GM23248 (cell line): ENCODE measurements at regions not wholly inside any gene's neighbourhood (a gene's known extent, or its start where the extent isn't known, plus 50 kb on each side); places are given as distances from the start of the nearest gene placed in this dataset.

ENCODE experiments used
- DNase-seq: peaks from one replicate; pipeline ENCODE4 v3.0.0-alpha.2; 2015
- H2AFZ ChIP-seq: fragments of 200-600 bp; sonication (generic); 2 replicates; pipeline ENCODE4 v1.6.1; 2016; ENCODE audit warnings: antibody characterized with exemption
- H3F3A ChIP-seq: fragments of 200-600 bp; sonication (generic); 2 replicates; pipeline ENCODE4 v1.6.1; 2016; ENCODE audit warnings: mild to moderate bottlenecking, antibody characterized with exemption, mixed run types; ENCODE audit not compliant: insufficient read depth
- H3K27ac ChIP-seq: fragments of 200-600 bp; sonication (generic); 2 replicates; pipeline ENCODE4 v1.5.1; 2016; ENCODE audit warnings: mild to moderate bottlenecking
- H3K27me3 ChIP-seq: fragments of 200-600 bp; sonication (generic); replicated peaks from 2 replicates; pipeline ENCODE4 v1.6.1; 2016; ENCODE audit warnings: mild to moderate bottlenecking; ENCODE audit not compliant: insufficient read depth
- H3K36me3 ChIP-seq: fragments of 200-600 bp; sonication (generic); 2 replicates; pipeline ENCODE4 v1.6.1; 2016; ENCODE audit warnings: low read depth, mild to moderate bottlenecking
- H3K4me1 ChIP-seq: fragments of 200-600 bp; sonication (generic); 2 replicates; pipeline ENCODE4 v1.6.1; 2016; ENCODE audit warnings: mild to moderate bottlenecking; ENCODE audit not compliant: insufficient read depth
- H3K4me2 ChIP-seq: fragments of 200-600 bp; sonication (generic); one replicate; pipeline ENCODE4 v1.6.1; 2016; ENCODE audit warnings: mild to moderate bottlenecking; ENCODE audit not compliant: unreplicated experiment
- H3K4me3 ChIP-seq: fragments of 200-600 bp; sonication (generic); 2 replicates; pipeline ENCODE4 v1.5.1; 2016; ENCODE audit warnings: mild to moderate bottlenecking
- H3K79me2 ChIP-seq: fragments of 200-600 bp; sonication (generic); 2 replicates; pipeline ENCODE4 v1.6.1; 2016; ENCODE audit warnings: mild to moderate bottlenecking; ENCODE audit not compliant: insufficient read depth
- H3K9ac ChIP-seq: fragments of 200-600 bp; sonication (generic); 2 replicates; pipeline ENCODE4 v1.6.1; 2016; ENCODE audit warnings: mild to moderate bottlenecking
- H3K9me2 ChIP-seq: fragments of 200-600 bp; sonication (generic); 2 replicates; pipeline ENCODE4 v1.6.1; 2016; ENCODE audit warnings: mixed run types, mild to moderate bottlenecking, moderate library complexity; ENCODE audit not compliant: insufficient read depth
- H3K9me3 ChIP-seq: fragments of 200-600 bp; sonication (generic); one replicate; pipeline ENCODE4 v1.6.1; 2017; ENCODE audit warnings: low read depth
- H4K20me1 ChIP-seq: fragments of 200-600 bp; sonication (generic); 2 replicates; pipeline ENCODE4 v1.6.0; 2016; ENCODE audit not compliant: insufficient read depth
- EZH2 ChIP-seq: fragments of 200-600 bp; sonication (generic); IDR thresholded peaks from 2 replicates; pipeline ENCODE4 v1.6.1; 2018; ENCODE audit warnings: antibody characterized with exemption, mild to moderate bottlenecking; ENCODE audit not compliant: insufficient read depth, poor library complexity, severe bottlenecking
- EZH2phosphoT487 ChIP-seq: fragments of 200-600 bp; sonication (generic); IDR thresholded peaks from 2 replicates; pipeline ENCODE4 v1.6.1; 2018; ENCODE audit warnings: antibody characterized with exemption, moderate library complexity, mild to moderate bottlenecking, low read depth; ENCODE audit not compliant: insufficient read depth
- WGBS, 2 experiments: methylation state at CpG; one replicate each; pipeline ENCODE4 v1.1.6; 2015 to 2017; ENCODE audit warnings: low lambda C conversion rate in 2 of 2, low coverage in 1 of 2; ENCODE audit errors: missing lambda C conversion rate in 2 of 2; 5-methylcytosine and 5-hydroxymethylcytosine counted together
- in situ Hi-C: fragments of 300-500 bp; cut with MboI; formaldehyde crosslinking; loops from 2 replicates; pipeline ENCODE4 v1.15.0; 2020

DNA sequence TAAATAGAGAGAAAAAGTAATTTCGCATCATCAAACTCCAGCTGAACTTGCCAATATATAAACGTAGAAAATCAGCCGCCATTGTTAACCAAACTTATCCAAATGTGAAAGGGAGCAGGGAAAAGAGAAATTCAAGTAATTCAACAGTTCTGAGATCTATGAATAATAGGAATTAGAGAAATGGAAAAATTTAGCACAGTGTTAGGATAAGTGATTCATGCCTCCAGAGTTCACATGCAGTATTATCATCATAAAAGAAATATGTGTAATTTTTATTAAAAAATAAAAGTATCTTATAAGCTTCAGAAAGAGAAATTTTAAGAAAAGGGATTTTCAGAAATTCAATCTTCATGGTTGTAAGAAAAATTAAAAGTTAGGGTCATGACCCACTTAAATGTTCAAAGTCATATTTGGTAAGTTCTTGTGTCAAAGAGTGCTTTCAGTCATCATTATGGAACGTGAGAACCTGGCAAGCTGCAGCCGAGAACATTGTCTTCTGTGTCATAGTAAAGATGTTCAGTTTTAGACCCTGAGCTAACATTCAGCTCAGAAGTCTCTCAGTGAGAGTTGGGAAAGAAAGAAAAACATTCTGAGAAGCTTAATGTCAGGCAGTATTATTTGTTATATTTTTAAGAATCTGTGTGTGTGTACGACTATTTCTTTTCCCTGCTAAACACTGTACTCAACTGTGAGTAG, 414.3 kb upstream of the RGPD4 start:
- no peaks in the 10 kb centered on the region for H3K9me3 ChIP-seq
- peaks cover 30% of the 10 kb centered on the region for H3F3A ChIP-seq
- H2AFZ ChIP-seq: 0 out of 2 replicates have a peak overlapping the region, but pooled peaks have one; percentile 23
- no peaks in the 10 kb centered on the region for H3K9me2 ChIP-seq
- no peaks in the 10 kb centered on the region for H3K36me3 ChIP-seq
- H3K79me2 ChIP-seq: no peaks in the 10 kb centered on the region
- in situ Hi-C loops: no loop called here
- peak overlapping the region; percentile 50 for H3K4me3 ChIP-seq
- peak overlapping the region; percentile 68 for H3K4me2 ChIP-seq
- peak; percentile 84 for DNase-seq
- H4K20me1 ChIP-seq: no peaks in the 10 kb centered on the region
- no peak for TF ChIP-seq EZH2phosphoT487
- no peak for TF ChIP-seq EZH2
- peak overlapping the region; percentile 87 for H3K27ac ChIP-seq
- H3K27me3 ChIP-seq: no peaks in the 10 kb centered on the region
- H3K9ac ChIP-seq: peak overlapping the region; percentile 69
- H3K4me1 ChIP-seq: peaks cover 22% of the 10 kb centered on the region
- WGBS, 2 experiments: 29 to 34% methylated on average over 6 of the region's 6 CpGs

DNA sequence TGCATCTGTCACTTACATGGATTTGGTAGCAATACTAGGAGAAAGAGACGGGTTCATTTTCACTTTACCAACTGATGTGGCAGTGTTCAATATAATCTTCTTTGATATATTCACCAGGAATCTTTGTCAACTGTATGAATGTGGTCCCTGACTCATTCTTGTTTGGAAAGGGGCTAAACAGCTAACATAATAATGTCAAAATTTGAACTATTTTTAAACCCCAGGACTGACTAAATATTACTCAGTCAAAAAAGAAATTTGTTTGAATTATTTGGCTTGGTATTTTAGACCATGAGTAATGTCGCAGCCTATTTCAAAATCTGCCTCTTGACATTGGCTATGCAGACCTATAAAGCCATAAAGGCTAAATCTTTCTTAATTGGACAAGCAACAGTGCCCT, 413.7 kb upstream of the RGPD4 start:
- Histone ChIP-seq H3K36me3 (no peaks in the 10 kb centered on the region), H3K4me2 (peak overlapping the region; percentile 68), H3K4me3 (peak overlapping the region; percentile 50), H3K9ac (peak overlapping the region; percentile 69), H3K79me2 (no peaks in the 10 kb centered on the region), H3K27me3 (no peaks in the 10 kb centered on the region), H3K9me3 (no peaks in the 10 kb centered on the region), H3F3A (peaks cover 30% of the 10 kb centered on the region), H3K9me2 (no peaks in the 10 kb centered on the region), H3K27ac (peak overlapping the region; percentile 87), H2AFZ (0 out of 2 replicates have a peak overlapping the region, but pooled peaks have one; percentile 23), H3K4me1 (peaks cover 22% of the 10 kb centered on the region), H4K20me1 (no peaks in the 10 kb centered on the region)
- in situ Hi-C loops: no loop called here
- no peak for TF ChIP-seq EZH2
- TF ChIP-seq EZH2phosphoT487: no peak
- WGBS, 2 experiments: 1 to 2% methylated on average over 2 of the region's 2 CpGs
- DNase-seq: peak; percentile 83

DNA sequence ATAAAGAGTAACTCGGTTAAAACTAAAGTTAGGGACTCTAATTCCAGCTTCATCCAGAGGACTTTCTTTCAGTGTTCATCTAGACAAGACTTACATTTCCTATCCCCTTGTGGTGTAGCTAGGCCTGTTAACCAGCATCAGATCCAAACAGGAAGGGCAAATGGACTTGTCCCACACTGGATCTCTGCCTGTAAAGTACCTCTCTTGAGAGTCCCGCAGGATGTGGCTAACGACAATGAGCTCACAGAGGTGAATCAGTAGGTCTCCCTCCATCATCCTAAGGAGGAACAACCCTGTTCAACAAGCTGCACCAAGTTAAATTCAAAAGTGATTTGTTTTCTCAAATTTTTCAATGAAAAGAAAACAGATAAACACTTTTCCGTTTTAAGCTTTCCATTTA, 412.3 kb upstream of the RGPD4 start:
- no peak for DNase-seq
- Histone ChIP-seq H3K9ac (no peak overlapping the region), H4K20me1 (no peaks in the 10 kb centered on the region), H3K36me3 (no peaks in the 10 kb centered on the region), H3K79me2 (no peaks in the 10 kb centered on the region), H2AFZ (no peak overlapping the region), H3K4me3 (no peak overlapping the region), H3K9me2 (no peaks in the 10 kb centered on the region), H3K9me3 (no peaks in the 10 kb centered on the region), H3K4me2 (no peak overlapping the region), H3K27ac (no peak overlapping the region), H3K4me1 (peaks cover 22% of the 10 kb centered on the region), H3K27me3 (no peaks in the 10 kb centered on the region), H3F3A (peaks cover 30% of the 10 kb centered on the region)
- in situ Hi-C loops: no loop called here
- TF ChIP-seq EZH2: no peak
- no peak for TF ChIP-seq EZH2phosphoT487
- 84 to 93% methylated on average over 4 of the region's 4 CpGs for WGBS, 2 experiments

DNA sequence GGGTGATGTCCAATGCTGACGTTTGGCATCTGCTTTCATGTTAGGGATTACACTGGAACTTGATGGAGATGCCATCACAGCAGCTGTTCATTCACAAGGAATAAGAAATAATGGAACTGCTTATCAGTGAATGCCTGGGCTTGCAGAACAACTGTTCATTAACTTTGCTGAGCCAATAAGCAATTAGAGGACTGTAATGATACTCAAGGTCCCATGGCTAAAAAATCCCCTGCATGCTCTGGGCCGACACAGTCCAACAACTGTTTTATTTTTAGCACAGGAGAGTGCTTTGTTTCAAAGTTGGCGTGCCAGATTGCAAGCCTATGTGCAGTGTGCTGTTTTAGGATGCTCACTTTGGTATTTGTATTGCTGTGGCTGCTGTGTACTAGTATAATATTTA, 408.0 kb upstream of the RGPD4 start:
- no peaks in the 10 kb centered on the region for H3K9me2 ChIP-seq
- no peak overlapping the region for H2AFZ ChIP-seq
- in situ Hi-C loops: no loop called here
- H3K4me3 ChIP-seq: no peak overlapping the region
- no peak overlapping the region for H3K9ac ChIP-seq
- no peak overlapping the region for H3K4me2 ChIP-seq
- peaks cover under 1% of the 10 kb centered on the region; the same call in 1 of the 2 replicates for H3K4me1 ChIP-seq
- H4K20me1 ChIP-seq: no peaks in the 10 kb centered on the region
- DNase-seq: no peak
- H3K36me3 ChIP-seq: no peaks in the 10 kb centered on the region
- peaks cover 6% of the 10 kb centered on the region; the same call in 1 of the 2 replicates for H3F3A ChIP-seq
- 0 out of 2 replicates have a peak, but pooled peaks cover 8% of the 10 kb centered on the region for H3K27me3 ChIP-seq
- no peaks in the 10 kb centered on the region for H3K79me2 ChIP-seq
- no peaks in the 10 kb centered on the region for H3K9me3 ChIP-seq
- no peak for TF ChIP-seq EZH2phosphoT487
- TF ChIP-seq EZH2: no peak
- 34 to 42% methylated on average over 3 of the region's 3 CpGs for WGBS, 2 experiments
- no peak overlapping the region for H3K27ac ChIP-seq
